ENCODE measurements at regions not wholly inside any gene's neighbourhood (a gene's known extent, or its start where the extent isn't known, plus 50 kb on each side); places are given as distances from the start of the nearest gene placed in this dataset.

DNA sequence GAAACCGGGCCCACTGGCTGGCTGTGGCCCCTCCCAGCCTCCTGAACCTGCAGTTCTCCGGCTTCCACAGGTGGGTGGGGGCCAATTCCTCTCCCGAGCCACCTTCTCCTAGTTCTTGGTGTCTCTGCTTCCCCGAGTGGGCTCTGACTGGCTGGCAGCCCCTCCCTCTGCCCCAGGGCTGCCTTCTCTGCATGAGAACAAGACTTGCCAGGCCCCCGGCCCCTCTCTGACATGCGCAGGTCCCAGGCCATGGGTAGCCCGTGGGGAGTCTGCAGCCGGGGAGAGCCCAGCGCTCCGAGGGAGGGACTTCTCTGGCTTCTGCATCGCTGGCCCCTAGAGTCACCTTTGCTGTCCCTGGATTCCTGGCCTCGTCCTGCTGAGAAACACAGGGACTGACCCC is 421.7 kb downstream of the IRX2 start:
- dilution Hi-C loops (cut with MboI; ENCODE audit: extremely low pct_ligation_motif_present, low sequenced_read_pairs), result no loop called here
- Histone ChIP-seq H3K27ac (ENCODE audit: insufficient read depth, low read depth, low read length) (no peak overlapping the region), H3K79me2 (ENCODE audit: control insufficient read depth, insufficient read depth, low read length) (no peaks in the 10 kb centered on the region), H3K4me2 (ENCODE audit: insufficient read depth, low read length) (no peak overlapping the region), H3K9me1 (replicated peaks; ENCODE audit: control insufficient read depth, extremely low read depth, insufficient read depth, low read length) (no peaks in the 10 kb centered on the region), H3K9ac (replicated peaks; ENCODE audit: extremely low read depth, insufficient read depth, low read length) (no peak overlapping the region), H3K4me3 (replicated peaks in 1 of 3; ENCODE audit: insufficient read depth in 1 of 3, low read depth in 1 of 3, low read length in 3 of 3) (no peak overlapping the region), H3K27me3 (ENCODE audit: control insufficient read depth in 2 of 2, insufficient read depth in 2 of 2, low read length in 2 of 2) (no peaks in the 10 kb centered on the region), H3K36me3 (ENCODE audit: control insufficient read depth in 2 of 2, extremely low read depth in 1 of 2, insufficient read depth in 2 of 2, low read length in 2 of 2) (no peaks in the 10 kb centered on the region), H2AFZ (ENCODE audit: low read depth, low read length) (no peak overlapping the region), H3K4me1 (ENCODE audit: control insufficient read depth, extremely low read depth, insufficient read depth, low read length) (no peaks in the 10 kb centered on the region), H4K20me1 (replicated peaks; ENCODE audit: control insufficient read depth, extremely low read depth, insufficient read depth, low read length) (no peaks in the 10 kb centered on the region), H3K9me3 (replicated peaks; ENCODE audit: control insufficient read depth, insufficient read depth, low read length) (peaks cover 6% of the 10 kb centered on the region)
- no TSS peak for BruUV-seq (replicated peaks)
- intact Hi-C loops (cut with micrococcal nuclease), result no loop called here
- ChIA-PET CTCF (no interaction called here), POLR2A (no interaction called here)
- TF ChIP-seq FOS (IDR thresholded peaks at IDR 0.05; ENCODE audit: borderline replicate concordance, insufficient read depth, low read length) (no peak), POLR2A (IDR thresholded peaks at IDR 0.05; ENCODE audit: low read depth, low read length) (no peak), EZH2 (IDR thresholded peaks at IDR 0.05; ENCODE audit: borderline replicate concordance, low read depth, low read length, severe bottlenecking) (no peak), GATA2 (IDR thresholded peaks at IDR 0.05; ENCODE audit: insufficient read depth, insufficient read length, low read depth, low read length) (no peak), MYC (IDR thresholded peaks at IDR 0.05; ENCODE audit: low read depth, low read length) (no peak), POLR2AphosphoS5 (IDR thresholded peaks at IDR 0.05; ENCODE audit: insufficient read depth, low read depth, low read length) (no peak), JUN (IDR thresholded peaks at IDR 0.05; ENCODE audit: borderline replicate concordance, insufficient read depth, insufficient read length, low read depth) (no peak)
- TF ChIP-seq, protein P1, sequence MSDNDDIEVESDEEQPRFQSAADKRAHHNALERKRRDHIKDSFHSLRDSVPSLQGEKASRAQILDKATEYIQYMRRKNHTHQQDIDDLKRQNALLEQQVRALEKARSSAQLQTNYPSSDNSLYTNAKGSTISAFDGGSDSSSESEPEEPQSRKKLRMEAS (IDR thresholded peaks at IDR 0.05; ENCODE audit: insufficient read depth, insufficient read length), result no peak
- TF ChIP-seq, protein P2, sequence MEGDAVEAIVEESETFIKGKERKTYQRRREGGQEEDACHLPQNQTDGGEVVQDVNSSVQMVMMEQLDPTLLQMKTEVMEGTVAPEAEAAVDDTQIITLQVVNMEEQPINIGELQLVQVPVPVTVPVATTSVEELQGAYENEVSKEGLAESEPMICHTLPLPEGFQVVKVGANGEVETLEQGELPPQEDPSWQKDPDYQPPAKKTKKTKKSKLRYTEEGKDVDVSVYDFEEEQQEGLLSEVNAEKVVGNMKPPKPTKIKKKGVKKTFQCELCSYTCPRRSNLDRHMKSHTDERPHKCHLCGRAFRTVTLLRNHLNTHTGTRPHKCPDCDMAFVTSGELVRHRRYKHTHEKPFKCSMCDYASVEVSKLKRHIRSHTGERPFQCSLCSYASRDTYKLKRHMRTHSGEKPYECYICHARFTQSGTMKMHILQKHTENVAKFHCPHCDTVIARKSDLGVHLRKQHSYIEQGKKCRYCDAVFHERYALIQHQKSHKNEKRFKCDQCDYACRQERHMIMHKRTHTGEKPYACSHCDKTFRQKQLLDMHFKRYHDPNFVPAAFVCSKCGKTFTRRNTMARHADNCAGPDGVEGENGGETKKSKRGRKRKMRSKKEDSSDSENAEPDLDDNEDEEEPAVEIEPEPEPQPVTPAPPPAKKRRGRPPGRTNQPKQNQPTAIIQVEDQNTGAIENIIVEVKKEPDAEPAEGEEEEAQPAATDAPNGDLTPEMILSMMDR (IDR thresholded peaks at IDR 0.05; ENCODE audit: extremely low read depth in 1 of 2, insufficient read depth in 1 of 2, low read depth in 1 of 2, low read length in 2 of 2), result no peak
- no peak for DNase-seq (ENCODE audit: low read depth, low spot score)
- FAIRE-seq, result no peak

All from endothelial cell of umbilical vein (primary cell).